IPS DF 4.7 (cell line): ENCODE measurements at regions not wholly inside any gene's neighbourhood (a gene's known extent, or its start where the extent isn't known, plus 50 kb on each side); places are given as distances from the start of the nearest gene placed in this dataset.

Source experiments
- DNase-seq: peaks from one replicate; pipeline ENCODE4 v3.0.0-alpha.2; 2013; ENCODE audit warnings: low spot score; ENCODE audit errors: extremely low read depth

DNA sequence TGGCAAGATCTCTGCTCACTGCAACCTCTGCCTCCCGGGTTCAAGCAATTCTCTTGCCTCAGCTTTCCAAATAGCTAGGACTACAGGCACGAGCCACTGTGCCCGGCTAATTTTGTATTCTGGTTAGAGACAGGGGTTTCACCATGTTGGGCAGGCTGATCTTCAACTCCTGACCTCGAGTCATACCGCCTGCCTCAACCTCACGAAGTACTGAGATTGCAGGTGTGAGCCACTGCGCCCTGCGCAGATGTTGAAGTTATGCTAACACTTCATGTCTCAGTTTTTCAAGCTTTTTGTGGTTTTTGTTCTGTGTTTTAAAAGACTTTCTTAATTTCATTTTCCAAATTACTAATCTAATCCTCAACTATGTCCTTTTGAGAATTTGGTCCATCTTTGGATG lies 154.4 kb upstream of the TLL1 start:
- DNase-seq, result no peak

DNA sequence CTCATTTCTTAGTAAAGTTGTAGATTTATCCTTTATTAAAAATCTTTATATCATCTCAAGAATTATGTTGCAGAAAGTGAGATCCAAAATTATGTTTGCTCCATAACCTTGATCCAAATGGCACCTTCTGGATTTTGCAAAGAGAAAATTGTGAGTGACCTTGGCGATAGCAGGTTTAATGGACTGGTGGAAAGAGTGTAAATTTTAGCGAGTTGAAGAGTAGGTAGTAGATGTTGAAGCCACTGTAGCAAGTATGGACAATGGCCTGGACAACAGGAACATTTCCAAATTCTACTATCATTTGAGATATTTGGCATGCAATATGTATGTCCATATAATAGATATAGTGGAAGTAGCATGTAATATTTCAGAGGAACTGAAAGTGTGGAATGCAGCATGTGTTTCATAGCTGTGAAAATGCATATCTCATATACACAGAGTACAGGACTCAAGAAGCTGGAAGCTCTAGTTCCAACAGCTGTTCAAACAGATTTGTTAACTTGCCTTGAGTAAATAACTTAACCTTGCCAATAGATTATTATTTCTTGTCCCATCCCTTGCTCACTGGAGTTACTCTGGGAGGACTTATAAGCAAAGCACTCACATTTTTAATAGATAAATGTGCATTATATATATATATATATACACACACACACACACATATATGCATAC lies 152.5 kb upstream of the TLL1 start:
- no peak for DNase-seq

DNA sequence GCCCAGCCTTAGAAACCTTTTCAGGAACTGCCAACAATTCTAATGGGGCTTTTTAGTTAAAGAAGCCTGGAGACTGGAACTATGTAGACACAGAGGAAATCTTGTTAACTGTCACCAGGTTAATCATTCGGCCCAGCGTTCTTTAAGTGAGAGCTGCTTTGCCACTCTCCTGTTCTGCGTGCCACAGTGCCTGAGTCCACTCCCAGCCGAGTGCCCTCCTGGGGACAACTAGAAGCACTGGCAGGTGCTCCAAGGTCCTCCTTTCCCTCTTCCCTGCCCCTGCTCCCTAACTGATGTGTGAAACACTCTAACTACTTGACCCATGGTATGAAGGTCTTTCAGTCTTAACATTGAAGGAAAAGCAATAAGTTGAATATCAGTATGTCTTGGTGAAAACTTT lies 151.2 kb upstream of the TLL1 start:
- no peak for DNase-seq

DNA sequence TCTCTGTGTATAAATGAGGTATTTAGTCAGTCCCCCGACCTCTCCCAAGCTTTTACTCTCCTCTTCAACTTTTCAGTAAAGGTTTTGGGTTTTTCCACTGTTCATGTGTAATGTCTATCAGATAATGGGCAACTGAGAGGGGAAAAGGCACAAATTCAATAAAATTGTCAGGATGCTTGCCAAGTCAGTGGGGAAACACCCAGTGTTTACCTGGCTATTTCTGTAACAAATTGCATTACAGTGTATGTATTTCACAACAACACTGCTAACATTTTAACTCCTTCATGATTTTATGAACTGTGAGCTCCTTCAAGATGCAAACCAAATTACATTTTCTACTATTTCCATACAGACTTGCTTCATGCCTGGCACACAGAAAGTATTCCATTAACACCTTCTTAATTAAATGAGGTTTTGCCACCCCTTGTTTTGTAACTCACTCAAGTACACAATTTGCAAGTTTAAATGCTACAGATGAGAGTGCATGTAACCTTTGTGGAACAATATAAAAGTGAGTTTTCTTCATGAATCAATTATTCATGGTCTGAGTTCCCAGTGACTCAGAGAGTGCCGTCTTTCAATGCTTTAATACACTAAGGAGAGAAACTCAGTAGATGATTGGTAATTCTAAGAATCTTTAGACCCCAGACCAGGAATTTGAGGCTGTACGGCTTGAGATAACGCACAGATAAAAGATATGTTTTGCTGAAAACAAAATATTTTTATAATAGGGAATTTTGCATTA lies 149.8 kb upstream of the TLL1 start:
- no peak for DNase-seq

DNA sequence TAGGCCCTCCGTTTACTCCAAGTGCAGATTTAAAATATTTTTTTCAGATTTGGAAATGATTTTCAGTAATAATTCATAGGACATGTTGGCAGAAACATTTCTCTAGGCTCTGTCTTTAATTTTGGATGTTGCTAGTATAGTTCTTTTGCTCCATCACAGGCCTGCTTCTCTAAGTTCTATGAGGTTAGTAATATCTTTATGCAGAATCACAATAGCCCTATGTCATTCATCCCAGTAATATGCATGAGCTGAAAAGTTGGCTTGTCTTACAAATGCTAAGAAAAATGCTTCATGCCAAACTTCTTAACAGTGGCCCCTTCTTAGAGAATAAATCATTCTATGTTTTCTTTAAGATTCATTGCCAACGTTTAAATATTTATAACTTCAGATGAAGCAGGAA lies 148.3 kb upstream of the TLL1 start:
- no peak for DNase-seq

DNA sequence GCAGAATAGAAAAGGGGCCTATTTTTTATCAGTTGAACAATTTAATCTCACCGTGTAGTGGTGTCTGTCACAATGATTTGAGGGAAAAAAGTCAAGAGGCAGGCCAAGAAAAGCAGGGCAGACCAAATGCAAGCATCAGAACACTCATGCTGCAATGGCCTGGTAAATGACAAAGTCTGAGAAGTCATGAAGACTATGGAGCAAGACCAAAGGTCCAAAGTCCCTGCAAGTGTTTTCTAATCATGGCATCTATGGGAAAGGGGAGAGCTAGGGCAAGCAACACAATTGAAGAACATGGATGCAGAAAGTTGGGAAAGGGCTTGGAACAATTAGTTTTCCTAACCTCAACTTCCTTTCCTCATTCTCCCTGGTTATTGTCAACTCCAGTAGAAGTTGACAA lies 147.7 kb upstream of the TLL1 start:
- DNase-seq, result no peak

DNA sequence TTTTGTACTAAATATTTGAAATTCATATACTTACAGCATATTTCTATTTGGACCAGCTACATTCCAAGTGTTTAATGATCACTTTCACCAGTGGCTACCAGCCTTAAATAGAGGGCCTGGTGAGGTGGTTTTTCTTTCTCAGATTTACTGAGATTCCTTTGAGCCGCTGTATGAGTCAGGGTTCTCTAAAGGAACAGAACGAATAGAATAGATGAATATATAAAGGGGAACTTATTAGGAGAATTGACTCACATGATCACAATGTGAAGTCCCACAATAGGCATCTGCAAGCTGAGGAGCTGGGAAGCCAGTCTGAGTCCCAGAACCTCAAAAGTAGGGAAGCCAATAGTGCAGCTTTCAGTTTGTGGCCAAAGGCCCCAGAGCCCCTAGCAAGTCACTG lies 146.2 kb upstream of the TLL1 start:
- DNase-seq, result no peak

DNA sequence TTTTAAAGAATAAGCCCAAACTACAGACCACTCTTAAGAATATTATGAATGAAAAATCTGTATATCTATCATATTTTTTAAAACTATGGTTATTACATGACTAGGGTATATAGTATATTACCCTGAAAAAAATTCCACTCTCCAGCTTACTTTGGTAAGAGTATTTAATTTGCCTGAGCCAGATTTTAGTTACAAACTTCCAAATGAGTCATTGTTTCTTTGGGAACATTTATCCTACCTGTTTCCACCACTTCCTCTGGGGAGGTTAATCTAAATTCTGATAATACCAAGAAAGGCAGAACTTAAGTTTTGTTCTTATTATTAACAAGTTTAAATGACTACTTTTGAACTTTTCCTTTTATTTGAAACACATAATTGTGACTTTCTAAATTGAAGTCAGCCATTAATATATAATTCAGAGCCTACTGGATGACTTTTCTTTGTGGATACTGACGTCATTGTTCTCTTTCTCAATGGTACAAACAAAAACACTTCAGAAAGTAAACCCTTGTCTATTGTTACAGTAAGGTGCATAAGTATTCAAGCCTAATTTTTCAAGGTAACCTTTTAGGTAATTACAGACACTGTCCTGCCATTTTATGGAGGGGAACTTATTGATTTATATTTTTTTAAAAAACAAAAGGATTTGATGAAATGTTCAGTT lies 135.6 kb upstream of the TLL1 start:
- DNase-seq, result no peak

DNA sequence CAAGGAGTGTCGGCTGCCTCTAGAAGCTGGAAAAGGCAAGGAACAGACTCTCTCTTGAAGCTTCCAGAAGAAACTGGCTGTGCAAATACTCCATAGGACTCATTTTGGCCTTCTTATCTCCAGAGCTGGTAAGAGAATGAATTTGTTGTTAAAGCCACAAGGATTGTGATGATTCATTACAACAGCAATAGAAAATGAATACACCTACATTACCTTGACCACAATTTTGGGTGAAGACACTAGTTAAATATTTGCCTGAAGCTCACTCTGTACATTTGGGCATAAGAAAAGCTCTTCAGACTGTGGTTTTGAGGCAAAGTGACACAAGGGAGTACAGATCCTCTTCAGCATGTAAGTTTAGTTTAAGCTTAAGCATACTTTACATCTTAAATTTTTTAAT lies 134.5 kb upstream of the TLL1 start:
- DNase-seq, result no peak

DNA sequence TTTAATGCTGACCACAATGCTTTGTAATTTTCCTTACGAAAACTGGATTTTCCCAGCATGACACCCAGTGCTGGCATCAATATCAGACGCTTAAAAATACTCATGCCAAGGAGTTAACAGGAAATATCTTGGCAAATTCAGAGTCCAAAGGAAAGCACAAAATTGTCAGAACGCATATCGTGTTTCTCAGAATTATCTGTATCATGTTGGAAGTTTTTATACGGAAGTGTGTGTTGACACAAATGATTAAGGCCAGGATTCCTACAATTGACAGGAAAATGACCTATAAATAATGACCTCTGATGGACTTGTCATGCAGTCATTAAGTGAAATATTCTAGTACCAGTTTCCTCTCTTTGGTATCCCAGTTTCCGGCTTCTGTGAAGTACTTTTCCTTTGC lies 132.1 kb upstream of the TLL1 start:
- DNase-seq, result no peak

DNA sequence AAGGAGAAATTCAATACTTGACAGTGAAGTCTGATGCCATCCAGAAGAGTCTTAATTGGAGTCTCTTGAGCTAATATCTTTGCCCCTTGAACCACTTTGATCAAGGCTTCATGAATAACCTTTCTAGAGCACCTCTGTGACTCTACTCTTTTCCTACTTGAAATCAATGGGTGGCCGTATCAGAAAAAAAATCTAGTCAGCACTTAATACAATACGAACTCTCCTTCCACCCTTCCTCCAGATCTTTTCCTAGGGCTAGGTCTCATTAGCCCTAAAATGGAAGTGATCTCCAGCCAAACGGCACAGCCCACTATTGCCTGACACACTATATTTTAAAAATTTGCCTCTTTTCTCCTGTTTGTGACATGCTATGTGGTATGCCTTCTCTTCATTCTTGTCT lies 129.6 kb upstream of the TLL1 start:
- DNase-seq, result no peak

DNA sequence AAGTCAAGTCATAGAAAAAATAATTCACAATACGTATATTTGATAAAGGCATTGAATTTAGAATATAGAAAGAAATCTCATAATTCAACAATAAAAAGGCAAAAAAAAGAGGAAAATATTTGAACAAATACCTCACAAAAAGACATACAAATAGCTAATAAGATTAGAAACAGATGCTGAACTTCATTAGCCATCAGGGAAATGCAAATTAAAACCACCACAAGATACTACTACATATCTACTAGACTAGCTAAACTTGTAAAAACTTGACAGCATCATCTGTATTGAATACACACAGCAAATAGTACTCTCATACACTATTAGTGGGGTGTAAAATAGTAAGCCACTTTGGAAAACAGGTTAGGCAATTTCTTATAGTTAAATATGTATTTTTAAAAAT lies 128.7 kb upstream of the TLL1 start:
- DNase-seq, result no peak

DNA sequence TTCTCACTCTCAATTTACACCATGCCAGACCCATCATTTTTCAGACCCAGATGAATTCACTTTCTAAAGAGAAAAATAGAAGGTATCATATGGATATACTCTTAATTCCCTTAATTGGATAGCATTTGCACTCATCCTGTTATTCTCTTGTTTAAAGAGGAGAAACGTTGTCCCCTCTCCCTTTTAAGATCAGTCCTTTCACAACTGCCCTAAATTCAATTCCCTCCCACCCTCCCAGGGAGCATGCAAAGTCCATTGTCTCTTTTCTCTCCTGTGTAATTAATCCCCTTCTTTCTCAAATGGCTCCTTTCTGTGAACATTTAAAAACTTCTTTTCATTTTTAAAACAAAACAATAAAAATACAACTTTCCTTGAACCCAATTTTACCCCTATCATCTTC lies 124.7 kb upstream of the TLL1 start:
- DNase-seq, result no peak

DNA sequence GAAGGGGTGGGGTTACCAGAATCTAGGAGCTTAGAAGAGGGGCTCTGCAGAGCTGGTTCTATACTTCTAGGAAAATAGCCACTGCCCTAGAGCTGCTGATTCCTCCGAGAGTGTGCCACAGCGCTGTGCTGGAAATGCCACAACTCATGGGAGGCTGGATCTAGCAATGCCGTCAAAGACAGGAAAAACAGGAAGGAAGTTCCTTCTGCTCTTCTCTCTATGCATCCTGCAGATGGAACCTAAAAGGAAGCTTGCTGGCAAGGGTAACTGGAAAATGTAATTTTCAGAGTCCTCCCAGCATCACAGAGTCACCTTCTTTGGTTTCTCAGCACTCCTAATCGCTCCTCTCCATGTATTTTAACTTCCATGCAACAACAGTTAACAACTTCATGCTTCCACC lies 121.2 kb upstream of the TLL1 start:
- DNase-seq, result no peak

DNA sequence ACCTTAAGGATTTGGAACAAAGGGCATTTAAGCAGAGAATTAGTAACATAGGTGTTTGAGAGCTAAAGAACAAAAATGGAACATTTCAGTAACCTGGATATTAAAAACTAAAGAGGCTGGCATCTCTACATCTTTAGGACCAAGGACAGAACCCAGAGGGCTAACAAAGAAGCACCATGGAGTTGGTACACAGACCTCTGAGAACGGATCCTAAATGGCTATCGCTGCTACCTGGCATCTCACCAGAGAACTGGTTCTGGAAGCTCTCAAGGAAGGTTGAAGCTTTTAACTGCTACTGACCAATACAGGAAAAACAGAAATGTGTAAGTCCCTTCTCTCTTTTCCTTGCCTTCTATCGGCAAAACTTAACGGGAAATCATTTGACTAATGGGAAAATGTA lies 118.4 kb upstream of the TLL1 start:
- no peak for DNase-seq

DNA sequence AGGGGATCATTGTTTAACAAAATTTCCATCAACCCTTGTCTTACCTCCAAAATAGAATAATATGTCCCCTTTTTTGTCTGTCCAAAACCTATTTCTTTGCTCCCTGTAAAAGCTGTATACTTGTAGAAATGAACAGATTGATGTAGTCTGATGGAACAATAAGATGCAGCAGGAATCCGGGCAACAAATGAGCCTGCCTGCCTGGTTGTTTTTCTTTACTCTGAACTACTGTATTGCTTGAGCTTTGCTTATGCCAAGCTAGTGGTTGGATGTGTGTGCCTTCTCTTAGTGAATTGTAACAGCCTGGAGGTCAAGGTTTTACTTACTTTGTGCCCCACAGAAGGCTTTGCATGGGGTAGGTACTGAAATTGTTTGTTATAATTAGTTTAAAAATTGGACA lies 116.2 kb upstream of the TLL1 start:
- DNase-seq, result no peak

DNA sequence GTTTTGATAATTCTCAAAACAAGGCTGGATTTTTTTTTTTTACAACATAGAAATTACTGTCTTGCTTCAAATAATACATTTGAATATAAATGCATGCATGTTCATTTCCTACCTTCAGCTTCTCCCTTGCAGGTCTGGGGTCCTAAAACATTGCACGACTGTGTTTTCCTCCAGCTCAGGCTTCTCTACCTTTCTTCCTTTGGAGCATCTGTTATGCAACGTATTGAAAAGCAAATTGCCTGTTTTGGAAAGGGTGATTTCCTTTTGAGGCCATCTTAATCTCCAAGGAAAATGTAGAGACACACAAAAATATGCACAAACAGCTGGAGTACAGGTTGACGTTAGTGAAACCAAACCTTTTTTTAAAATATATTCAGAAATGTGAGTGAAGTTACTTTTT lies 115.6 kb upstream of the TLL1 start:
- no peak for DNase-seq

DNA sequence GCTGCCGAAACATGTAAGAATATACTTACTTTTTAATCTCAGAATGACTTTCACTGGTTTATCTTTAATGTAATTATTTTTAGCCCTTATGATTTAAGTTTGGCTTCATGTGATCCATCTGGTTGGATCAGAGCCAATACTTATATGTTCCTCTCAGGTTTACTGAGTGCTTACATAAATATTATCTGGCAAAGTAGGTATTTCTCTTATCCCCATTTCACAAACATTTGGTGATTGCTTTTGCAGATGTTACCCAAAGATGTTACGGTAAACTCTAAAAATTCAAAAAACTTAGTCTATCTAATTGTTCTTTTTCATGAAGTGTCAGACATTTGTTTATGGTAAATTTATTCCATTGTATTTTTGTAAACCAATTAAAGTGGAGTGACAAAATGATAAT lies 115.0 kb upstream of the TLL1 start:
- no peak for DNase-seq

DNA sequence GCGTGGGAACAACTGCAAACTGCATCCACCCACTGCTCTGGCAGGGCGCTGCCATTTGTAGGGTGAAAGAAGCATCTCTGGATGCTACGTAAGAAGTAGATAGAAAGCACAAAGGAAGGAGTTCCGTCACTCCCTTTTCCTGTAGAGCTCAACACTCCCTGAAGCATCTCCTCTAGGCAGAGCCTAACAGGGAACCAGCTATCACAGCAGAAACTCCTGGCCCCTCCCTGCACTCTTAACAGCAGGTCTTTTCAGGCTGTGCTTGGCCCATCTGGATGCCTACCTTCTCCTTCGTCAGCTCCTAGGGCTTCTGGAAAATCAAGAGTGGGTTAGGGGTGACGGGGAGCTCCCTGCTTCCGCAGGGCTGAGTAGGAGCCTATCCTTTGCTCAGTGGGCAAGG lies 112.9 kb upstream of the TLL1 start:
- DNase-seq, result no peak

DNA sequence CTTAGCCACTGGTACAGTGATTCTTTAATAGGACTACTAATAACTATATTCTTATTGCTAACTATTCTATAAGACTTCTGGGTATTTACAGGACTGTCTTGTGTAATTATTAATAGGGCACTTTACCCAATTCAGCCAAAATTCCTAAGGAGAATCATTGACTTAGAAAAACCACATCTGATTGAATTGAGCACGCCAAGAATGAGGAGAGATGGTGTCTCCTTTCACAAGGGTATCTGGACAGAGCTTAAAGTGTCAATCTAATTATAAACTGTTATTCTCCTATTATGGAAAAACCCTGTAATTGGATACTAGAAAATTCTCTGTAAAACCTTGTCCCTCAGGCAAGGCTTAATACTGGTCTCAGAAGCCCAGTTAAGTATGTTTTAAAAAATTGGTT lies 111.1 kb upstream of the TLL1 start:
- DNase-seq, result no peak

DNA sequence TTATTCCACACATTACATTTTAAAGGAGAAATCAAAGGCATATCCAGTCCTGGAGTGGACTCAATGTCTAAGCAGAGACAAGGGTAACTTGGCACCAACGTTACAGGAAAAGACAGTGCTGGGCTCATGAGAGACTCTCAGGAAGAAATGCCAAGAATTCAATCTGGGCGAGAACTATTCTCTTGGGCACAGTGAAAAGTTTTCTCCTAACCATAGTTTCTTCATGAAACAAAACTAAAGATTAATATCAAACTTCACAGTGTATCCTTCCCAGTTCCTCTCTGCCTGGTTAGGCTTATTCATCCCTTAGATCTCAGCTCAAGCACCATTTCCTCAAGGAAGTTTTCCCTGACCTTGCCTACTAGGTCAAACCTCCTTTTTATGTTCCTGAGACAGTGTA lies 109.4 kb upstream of the TLL1 start:
- DNase-seq, result no peak

DNA sequence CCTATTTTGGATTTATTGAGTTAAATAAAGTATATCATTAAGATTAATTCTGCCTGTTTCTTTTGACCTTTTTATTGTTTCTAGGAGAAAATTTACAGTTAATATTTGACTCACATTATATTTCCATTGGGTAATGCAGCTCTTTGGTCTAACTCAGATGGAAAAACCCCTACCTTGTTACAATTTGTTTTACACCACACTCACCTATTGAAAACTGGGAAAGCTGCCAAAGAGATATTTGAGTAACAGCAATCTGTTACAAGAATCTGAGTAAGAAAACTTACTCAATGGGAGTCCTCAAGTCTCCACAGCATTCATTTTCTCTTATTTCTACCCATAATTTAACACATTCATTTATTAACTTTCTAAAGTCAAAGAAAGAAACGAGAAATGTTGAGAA lies 108.0 kb upstream of the TLL1 start:
- no peak for DNase-seq

DNA sequence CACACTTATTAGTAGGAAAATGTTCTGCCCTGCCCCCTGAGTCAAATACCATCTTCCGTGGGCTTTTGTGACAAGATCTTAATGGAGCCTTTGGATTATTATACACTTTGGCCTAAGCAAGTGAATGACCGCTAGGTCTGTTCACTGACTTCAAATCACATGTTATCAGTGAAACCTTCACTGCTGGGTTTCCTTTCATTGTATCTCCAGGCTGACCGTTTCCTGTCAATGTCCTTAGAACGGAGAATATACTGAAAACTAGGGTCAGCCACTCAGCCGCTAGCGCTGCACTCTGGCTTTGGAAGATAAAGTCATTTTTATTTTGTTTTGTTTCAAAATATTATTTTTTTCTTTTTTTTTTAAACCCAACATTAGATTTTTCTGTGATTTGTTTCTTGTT lies 107.0 kb upstream of the TLL1 start:
- no peak for DNase-seq
